ENCODE measurements at regions not wholly inside any gene's neighbourhood (a gene's known extent, or its start where the extent isn't known, plus 50 kb on each side); places are given as distances from the start of the nearest gene placed in this dataset.

- DNase-seq (ENCODE audit: low spot score): peak; percentile 90
- ChIA-PET POLR2A (ENCODE audit: low non-redundant PET) (no interaction called here), CTCF (no interaction called here)
- no peak overlapping the region for H3K27ac ChIP-seq
- TF ChIP-seq CTCF (conservative IDR thresholded peaks at IDR 0.05; ENCODE audit: low read depth): no peak
These were observed 151.2 kb upstream of the CDIN1 start for GRCh38 chr15:36428102-36428845.

- CTCF ChIA-PET: no interaction called here
- no peak overlapping the region for H3K27ac ChIP-seq
- POLR2A ChIA-PET (ENCODE audit: low non-redundant PET): no interaction called here
- no peak for TF ChIP-seq CTCF (conservative IDR thresholded peaks at IDR 0.05; ENCODE audit: low read depth)
- DNase-seq (ENCODE audit: low spot score): no peak
These were observed 149.7 kb upstream of the CDIN1 start for GRCh38 chr15:36429707-36430106.

- DNase-seq (ENCODE audit: low spot score): no peak
- no peak for TF ChIP-seq CTCF (conservative IDR thresholded peaks at IDR 0.05; ENCODE audit: low read depth)
- ChIA-PET CTCF (no interaction called here), POLR2A (ENCODE audit: low non-redundant PET) (no interaction called here)
- H3K27ac ChIP-seq: no peak overlapping the region
These were observed 149.1 kb upstream of the CDIN1 start for GRCh38 chr15:36430280-36430679.

GRCh38 chr15:36430726-36431265, 148.6 kb upstream of the CDIN1 start:
- no peak overlapping the region for H3K27ac ChIP-seq
- no peak for DNase-seq (ENCODE audit: low spot score)
- POLR2A ChIA-PET (ENCODE audit: low non-redundant PET): no interaction called here
- TF ChIP-seq CTCF (conservative IDR thresholded peaks at IDR 0.05; ENCODE audit: low read depth): no peak
- CTCF ChIA-PET: interaction anchor here (0.7 kb wide), 1 partner anchor 71 kb away, joined by 4 read pairs; no protein-coding TSS in a partner anchor

- H3K27ac ChIP-seq: no peak overlapping the region
- no peak for DNase-seq (ENCODE audit: low spot score)
- POLR2A ChIA-PET (ENCODE audit: low non-redundant PET): no interaction called here
- TF ChIP-seq CTCF (conservative IDR thresholded peaks at IDR 0.05; ENCODE audit: low read depth): no peak
- CTCF ChIA-PET: no interaction called here
These were observed 147.3 kb upstream of the CDIN1 start for GRCh38 chr15:36432161-36432560.

- TF ChIP-seq CTCF (conservative IDR thresholded peaks at IDR 0.05; ENCODE audit: low read depth): no peak
- H3K27ac ChIP-seq: no peak overlapping the region
- no peak for DNase-seq (ENCODE audit: low spot score)
- ChIA-PET POLR2A (ENCODE audit: low non-redundant PET) (no interaction called here), CTCF (no interaction called here)
These were observed 145.2 kb upstream of the CDIN1 start for GRCh38 chr15:36434177-36434576.
